Thoracic aorta (tissue), 2 donors: ENCODE measurements at regions not wholly inside any gene's neighbourhood (a gene's known extent, or its start where the extent isn't known, plus 50 kb on each side); places are given as distances from the start of the nearest gene placed in this dataset.

Source experiments
- ATAC-seq: fragments of 150-250 bp; one replicate; pipeline ENCODE4 v1.8.0; 2017; ENCODE audit warnings: low read depth; ENCODE audit not compliant: insufficient number of reproducible peaks, low FRiP score
- DNase-seq: peaks from one replicate; pipeline ENCODE4 v3.0.0-alpha.2; 2020; ENCODE audit warnings: low spot score
- H3K27ac ChIP-seq, 2 donors: fragments of 200-600 bp; sonication (generic); 1 replicate in 1 of 2; 2 replicates in 1 of 2; pipeline ENCODE4 v1.5.1; 2016; ENCODE audit warnings: mild to moderate bottlenecking in 2 of 2, moderate library complexity in 2 of 2
- H3K27me3 ChIP-seq: fragments of 200-600 bp; sonication (generic); replicated peaks from 2 replicates; pipeline ENCODE4 v1.6.0; 2016; ENCODE audit warnings: mild to moderate bottlenecking; ENCODE audit not compliant: insufficient read depth
- H3K36me3 ChIP-seq: fragments of 200-600 bp; sonication (generic); one replicate; pipeline ENCODE4 v1.5.1; 2016
- H3K4me1 ChIP-seq, 2 donors: fragments of 200-600 bp; sonication (generic); 1 replicate in 1 of 2; 2 replicates in 1 of 2; pipeline versions ENCODE4 v1.5.1 to v1.6.0; 2016; ENCODE audit warnings: low read depth in 2 of 2, mild to moderate bottlenecking in 1 of 2; ENCODE audit not compliant: control insufficient read depth in 1 of 2
- H3K4me3 ChIP-seq: fragments of 200-600 bp; sonication (generic); 2 replicates; pipeline ENCODE4 v1.5.1; 2016; ENCODE audit warnings: mild to moderate bottlenecking
- H3K9me3 ChIP-seq: fragments of 200-600 bp; sonication (generic); 2 replicates; pipeline ENCODE4 v1.5.1; 2016
- TF ChIP-seq, protein P1 (sequence below): fragments of 200-600 bp; sonication (generic); IDR thresholded peaks from one replicate; pipeline ENCODE4 v1.5.1; 2019; ENCODE audit warnings: antibody characterized with exemption

DNA sequence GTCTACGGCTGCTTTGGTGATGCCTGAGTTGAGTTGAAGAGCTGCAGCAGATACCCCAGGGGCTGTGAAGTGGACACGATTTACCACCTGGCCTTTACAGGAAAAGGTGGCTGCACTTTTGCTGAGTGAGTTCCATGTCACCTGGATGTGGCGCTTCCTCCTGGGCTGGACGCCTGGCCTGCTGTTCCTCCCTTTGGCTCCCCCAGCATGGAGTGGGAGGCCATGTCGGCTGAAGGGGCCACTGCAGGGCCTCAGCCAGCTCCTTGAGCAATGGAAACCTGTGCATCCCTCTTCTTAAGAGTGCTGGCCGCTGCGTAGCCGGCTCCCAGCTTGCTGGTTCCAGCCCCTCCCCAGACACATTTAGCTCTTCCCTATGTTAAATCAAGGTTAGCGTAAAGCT, 221.0 kb downstream of the GLRX3 start:
- Histone ChIP-seq H3K36me3 (no peaks in the 10 kb centered on the region), H3K27ac (no peak overlapping the region), H3K4me3 (no peak overlapping the region), H3K4me1 (no peaks in the 10 kb centered on the region), H3K9me3 (no peaks in the 10 kb centered on the region), H3K27me3 (no peaks in the 10 kb centered on the region)
- ATAC-seq (no peak), DNase-seq (no peak)
- TF ChIP-seq, protein P1, sequence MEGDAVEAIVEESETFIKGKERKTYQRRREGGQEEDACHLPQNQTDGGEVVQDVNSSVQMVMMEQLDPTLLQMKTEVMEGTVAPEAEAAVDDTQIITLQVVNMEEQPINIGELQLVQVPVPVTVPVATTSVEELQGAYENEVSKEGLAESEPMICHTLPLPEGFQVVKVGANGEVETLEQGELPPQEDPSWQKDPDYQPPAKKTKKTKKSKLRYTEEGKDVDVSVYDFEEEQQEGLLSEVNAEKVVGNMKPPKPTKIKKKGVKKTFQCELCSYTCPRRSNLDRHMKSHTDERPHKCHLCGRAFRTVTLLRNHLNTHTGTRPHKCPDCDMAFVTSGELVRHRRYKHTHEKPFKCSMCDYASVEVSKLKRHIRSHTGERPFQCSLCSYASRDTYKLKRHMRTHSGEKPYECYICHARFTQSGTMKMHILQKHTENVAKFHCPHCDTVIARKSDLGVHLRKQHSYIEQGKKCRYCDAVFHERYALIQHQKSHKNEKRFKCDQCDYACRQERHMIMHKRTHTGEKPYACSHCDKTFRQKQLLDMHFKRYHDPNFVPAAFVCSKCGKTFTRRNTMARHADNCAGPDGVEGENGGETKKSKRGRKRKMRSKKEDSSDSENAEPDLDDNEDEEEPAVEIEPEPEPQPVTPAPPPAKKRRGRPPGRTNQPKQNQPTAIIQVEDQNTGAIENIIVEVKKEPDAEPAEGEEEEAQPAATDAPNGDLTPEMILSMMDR = no peak

DNA sequence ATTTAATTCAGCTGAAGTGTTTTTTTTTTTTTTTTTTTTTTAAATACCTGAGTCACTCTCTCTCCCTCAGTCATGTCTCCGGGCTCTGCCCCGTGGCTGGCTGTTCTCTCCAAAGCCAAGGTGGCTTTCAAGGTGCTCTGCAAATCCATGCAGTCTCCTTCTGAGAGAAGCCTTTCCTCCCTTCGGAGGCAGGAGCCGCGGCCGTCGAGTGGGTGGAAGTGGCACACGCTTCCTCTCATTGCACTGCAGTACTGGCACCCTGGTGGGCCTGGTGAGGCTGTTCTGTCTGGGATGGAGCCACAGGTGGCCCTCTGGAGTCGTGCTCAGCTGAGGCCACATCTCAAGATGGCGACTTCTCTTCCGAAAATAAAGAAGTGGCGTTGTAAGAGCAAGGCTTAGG, 221.8 kb downstream of the GLRX3 start:
- TF ChIP-seq, protein P1 = no peak
- no peak overlapping the region for H3K27ac ChIP-seq
- H3K27me3 ChIP-seq = no peaks in the 10 kb centered on the region
- no peak overlapping the region for H3K4me3 ChIP-seq
- ATAC-seq (no peak), DNase-seq (no peak)
- H3K4me1 ChIP-seq = no peaks in the 10 kb centered on the region
- no peaks in the 10 kb centered on the region for H3K36me3 ChIP-seq
- H3K9me3 ChIP-seq = no peaks in the 10 kb centered on the region

DNA sequence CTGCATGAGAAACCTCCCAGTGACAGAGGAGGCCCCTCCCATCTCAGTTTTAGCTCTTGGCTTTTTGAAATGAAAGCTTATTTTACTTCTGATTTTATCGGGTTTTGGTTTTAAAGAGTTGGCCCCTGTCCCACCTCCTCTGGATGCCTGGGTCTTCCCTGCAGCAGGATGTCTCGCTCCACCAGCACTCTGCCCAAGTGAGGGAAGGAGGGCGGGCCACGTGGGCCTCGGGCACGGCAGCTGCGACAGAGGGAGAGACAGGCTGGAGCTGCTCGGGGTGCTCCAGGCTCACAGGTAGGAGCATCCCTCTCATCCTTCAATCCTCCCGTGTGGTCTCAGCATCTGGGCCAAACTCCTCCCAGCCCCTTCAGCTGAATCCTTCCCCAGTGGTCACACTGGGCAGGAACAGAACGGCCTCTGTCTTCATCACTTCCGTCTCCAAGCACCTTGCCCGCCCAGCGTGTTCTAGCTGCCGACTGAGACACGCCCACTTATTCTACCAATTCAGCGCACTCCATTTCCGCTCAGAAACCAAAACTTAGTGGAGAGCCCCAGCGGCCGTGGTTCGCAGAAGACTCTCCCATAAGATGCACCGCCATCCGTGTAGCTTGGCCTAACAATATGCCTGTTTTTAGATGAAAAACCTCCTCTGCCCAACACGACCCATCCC, 222.9 kb downstream of the GLRX3 start:
- no peaks in the 10 kb centered on the region for H3K36me3 ChIP-seq
- no peak for DNase-seq

DNA sequence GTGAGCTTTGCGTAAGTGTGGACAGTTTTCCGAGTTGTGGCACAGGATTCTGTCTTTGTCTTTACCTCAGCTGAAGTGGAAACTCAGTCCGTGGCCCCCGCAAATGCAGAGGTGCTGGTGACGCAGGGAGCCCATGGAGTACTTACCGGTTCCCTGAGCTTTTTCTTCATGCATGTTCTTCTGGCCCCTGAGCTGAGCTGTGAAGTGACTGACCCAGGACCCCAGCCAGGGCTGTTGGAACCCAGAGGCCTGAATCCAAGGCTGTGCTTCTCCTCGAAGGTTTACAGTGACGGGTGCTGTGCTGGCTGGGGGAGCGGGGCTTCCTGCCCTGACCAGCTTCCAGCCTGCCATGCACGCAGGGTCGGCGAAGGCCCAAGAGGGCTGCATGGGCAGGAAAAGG, 223.5 kb downstream of the GLRX3 start:
- TF ChIP-seq, protein P1 = no peak
- Histone ChIP-seq H3K27me3 (no peaks in the 10 kb centered on the region), H3K9me3 (no peaks in the 10 kb centered on the region), H3K36me3 (no peaks in the 10 kb centered on the region), H3K4me3 (no peak overlapping the region), H3K27ac (no peak overlapping the region), H3K4me1 (no peaks in the 10 kb centered on the region)
- ATAC-seq (no peak), DNase-seq (no peak)

More for the DNA sequence above, 222.9 kb downstream of the GLRX3 start:
- Histone ChIP-seq H3K27ac (no peak overlapping the region), H3K4me3 (no peak overlapping the region), H3K27me3 (no peaks in the 10 kb centered on the region), H3K9me3 (no peaks in the 10 kb centered on the region), H3K4me1 (no peaks in the 10 kb centered on the region)
- TF ChIP-seq, protein P1 = no peak
- ATAC-seq = no peak

DNA sequence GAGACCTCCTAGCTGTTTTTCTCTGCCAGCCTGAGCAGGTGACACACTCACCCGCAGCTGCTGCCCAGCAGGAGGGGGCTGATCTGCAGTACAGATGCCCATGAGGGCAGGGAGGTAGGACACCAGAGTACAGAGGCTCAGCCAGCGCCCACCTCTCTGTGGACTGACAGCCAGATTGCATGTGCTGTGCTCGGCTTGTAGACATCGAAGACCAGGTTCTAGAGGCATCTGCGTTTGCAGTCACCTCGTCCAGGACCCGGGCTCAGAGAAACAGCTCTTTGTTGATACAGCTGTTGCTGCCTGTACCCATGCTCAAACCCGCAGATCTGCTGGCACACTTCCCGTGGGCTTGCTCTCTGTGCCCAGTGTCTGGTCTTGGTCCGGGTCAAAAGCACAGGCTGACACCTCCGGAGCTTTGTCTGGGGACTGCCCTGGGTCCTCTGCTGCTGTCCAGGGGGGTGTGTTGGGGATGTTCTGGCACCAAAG, 224.7 kb downstream of the GLRX3 start:
- no peak for DNase-seq
- no peaks in the 10 kb centered on the region for H3K9me3 ChIP-seq
- TF ChIP-seq, protein P1 = no peak

More for the DNA sequence above, 224.7 kb downstream of the GLRX3 start:
- Histone ChIP-seq H3K4me1 (no peaks in the 10 kb centered on the region), H3K4me3 (no peak overlapping the region), H3K36me3 (no peaks in the 10 kb centered on the region), H3K27ac (no peak overlapping the region), H3K27me3 (no peaks in the 10 kb centered on the region)
- ATAC-seq = no peak
